Spleen (tissue), 7 donors: ENCODE measurements at regions not wholly inside any gene's neighbourhood (a gene's known extent, or its start where the extent isn't known, plus 50 kb on each side); places are given as distances from the start of the nearest gene placed in this dataset.
"Not testable (repeated sequence)": the region's sequence is repeated elsewhere in the genome, so short reads cannot be mapped to it uniquely, and the experiment has no call there.

ENCODE experiments used
- POLR2AphosphoS5 ChIP-seq, 3 donors: sonication (generic); formaldehyde crosslinking; IDR thresholded peaks; one replicate each; pipeline ENCODE4 v1.5.1; 2017; ENCODE audit warnings: antibody characterized with exemption in 3 of 3
- TF ChIP-seq, protein P1 (sequence below), 11 experiments: fragments of 200-600 bp in 7 of 11; fragments of 450-650 bp in 4 of 11; sonication (generic) in 4 of 11; IDR thresholded peaks in 8 of 11; conservative IDR thresholded peaks in 3 of 11; 1 replicate in 7 of 11; 2 replicates in 4 of 11; pipeline versions ENCODE4 v1.4.0 to v1.8.0; 2016 to 2021; ENCODE audit warnings: antibody characterized with exemption in 11 of 11, inconsistent platforms in 4 of 11, mild to moderate bottlenecking in 1 of 11
- donor health status: DM: no; HTN: no; CAD: no; lungs with moderate emphysema.
- donor health status: DM: no; HTN: no; CAD: no.
- donor health status: DM: no; HTN: no; CAD: no.

DNA sequence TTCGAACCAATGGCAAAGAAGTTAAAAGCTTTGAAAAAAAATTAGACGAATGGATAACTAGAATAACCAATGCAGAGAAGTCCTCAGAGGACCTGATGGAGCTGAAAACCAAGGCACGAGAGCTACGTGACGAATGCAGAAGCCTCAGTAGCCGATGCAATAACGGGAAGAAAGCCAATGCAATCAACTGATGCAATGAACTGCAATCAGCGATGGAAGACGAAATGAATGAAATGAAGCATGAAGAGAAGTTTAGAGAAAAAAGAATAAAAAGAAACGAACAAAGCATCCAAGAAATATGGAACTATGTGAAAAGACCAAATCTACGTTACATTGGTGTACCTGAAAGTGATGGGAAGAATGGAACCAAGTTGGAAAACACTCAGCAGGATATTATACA is 52.6 kb upstream of the MRPS30 start:
- TF ChIP-seq, protein P1, sequence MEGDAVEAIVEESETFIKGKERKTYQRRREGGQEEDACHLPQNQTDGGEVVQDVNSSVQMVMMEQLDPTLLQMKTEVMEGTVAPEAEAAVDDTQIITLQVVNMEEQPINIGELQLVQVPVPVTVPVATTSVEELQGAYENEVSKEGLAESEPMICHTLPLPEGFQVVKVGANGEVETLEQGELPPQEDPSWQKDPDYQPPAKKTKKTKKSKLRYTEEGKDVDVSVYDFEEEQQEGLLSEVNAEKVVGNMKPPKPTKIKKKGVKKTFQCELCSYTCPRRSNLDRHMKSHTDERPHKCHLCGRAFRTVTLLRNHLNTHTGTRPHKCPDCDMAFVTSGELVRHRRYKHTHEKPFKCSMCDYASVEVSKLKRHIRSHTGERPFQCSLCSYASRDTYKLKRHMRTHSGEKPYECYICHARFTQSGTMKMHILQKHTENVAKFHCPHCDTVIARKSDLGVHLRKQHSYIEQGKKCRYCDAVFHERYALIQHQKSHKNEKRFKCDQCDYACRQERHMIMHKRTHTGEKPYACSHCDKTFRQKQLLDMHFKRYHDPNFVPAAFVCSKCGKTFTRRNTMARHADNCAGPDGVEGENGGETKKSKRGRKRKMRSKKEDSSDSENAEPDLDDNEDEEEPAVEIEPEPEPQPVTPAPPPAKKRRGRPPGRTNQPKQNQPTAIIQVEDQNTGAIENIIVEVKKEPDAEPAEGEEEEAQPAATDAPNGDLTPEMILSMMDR (IDR thresholded peaks at IDR 0.05 in 8 of 11, conservative IDR thresholded peaks at IDR 0.05 in 3 of 11), result not testable (repeated sequence)
- not testable (repeated sequence) for TF ChIP-seq POLR2AphosphoS5 (IDR thresholded peaks at IDR 0.05)
